ENCODE measurements at regions not wholly inside any gene's neighbourhood (a gene's known extent, or its start where the extent isn't known, plus 50 kb on each side); places are given as distances from the start of the nearest gene placed in this dataset.

DNA sequence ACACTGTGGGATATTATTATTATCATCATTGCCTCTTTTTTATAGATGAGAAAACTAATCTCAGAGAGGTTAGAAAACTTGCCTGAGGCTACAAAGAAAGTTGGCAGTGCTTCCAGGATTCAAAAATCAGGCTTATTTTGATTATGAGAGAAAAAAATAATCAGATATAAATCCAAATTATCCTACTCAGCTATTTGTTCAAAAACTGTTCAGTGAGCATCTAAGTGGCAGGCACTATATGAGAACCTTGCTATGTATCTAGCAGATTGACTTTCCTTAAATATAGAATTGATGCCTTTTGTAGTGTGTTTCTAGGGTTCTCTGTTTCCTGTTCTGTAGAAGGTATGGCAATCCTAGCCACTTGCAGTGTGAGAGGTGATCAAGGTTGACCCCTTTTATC lies 60.0 kb upstream of the SLC35B4 start:
- TF ChIP-seq, protein P1, sequence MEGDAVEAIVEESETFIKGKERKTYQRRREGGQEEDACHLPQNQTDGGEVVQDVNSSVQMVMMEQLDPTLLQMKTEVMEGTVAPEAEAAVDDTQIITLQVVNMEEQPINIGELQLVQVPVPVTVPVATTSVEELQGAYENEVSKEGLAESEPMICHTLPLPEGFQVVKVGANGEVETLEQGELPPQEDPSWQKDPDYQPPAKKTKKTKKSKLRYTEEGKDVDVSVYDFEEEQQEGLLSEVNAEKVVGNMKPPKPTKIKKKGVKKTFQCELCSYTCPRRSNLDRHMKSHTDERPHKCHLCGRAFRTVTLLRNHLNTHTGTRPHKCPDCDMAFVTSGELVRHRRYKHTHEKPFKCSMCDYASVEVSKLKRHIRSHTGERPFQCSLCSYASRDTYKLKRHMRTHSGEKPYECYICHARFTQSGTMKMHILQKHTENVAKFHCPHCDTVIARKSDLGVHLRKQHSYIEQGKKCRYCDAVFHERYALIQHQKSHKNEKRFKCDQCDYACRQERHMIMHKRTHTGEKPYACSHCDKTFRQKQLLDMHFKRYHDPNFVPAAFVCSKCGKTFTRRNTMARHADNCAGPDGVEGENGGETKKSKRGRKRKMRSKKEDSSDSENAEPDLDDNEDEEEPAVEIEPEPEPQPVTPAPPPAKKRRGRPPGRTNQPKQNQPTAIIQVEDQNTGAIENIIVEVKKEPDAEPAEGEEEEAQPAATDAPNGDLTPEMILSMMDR (IDR thresholded peaks at IDR 0.05; ENCODE audit: extremely low read depth in 1 of 2, insufficient read depth in 1 of 2, low read depth in 1 of 2, low read length in 2 of 2) = no peak
- TF ChIP-seq POLR2AphosphoS5 (IDR thresholded peaks at IDR 0.05; ENCODE audit: insufficient read depth, low read depth, low read length) = no peak
- TF ChIP-seq EZH2 (IDR thresholded peaks at IDR 0.05; ENCODE audit: borderline replicate concordance, low read depth, low read length, severe bottlenecking) = no peak
- TF ChIP-seq POLR2A (IDR thresholded peaks at IDR 0.05; ENCODE audit: low read depth, low read length) = no peak
